ENCODE measurements at regions not wholly inside any gene's neighbourhood (a gene's known extent, or its start where the extent isn't known, plus 50 kb on each side); places are given as distances from the start of the nearest gene placed in this dataset.

- TF ChIP-seq CTCF (IDR thresholded peaks at IDR 0.05): no peak
- TF ChIP-seq EP300 (IDR thresholded peaks at IDR 0.05): no peak
Measured at GRCh38 chr1:36697836-36698605, 215.3 kb upstream of the CSF3R start.
